Adrenal gland (tissue), 9 donors: ENCODE measurements at regions not wholly inside any gene's neighbourhood (a gene's known extent, or its start where the extent isn't known, plus 50 kb on each side); places are given as distances from the start of the nearest gene placed in this dataset.

Experiments
- DNase-seq, 7 donors: peaks; one replicate each; pipeline ENCODE4 v3.0.0-alpha.2; 2019 to 2020
- H3K27ac ChIP-seq, 5 donors: fragments of 200-600 bp; sonication (generic) in 4 of 5; 1 replicate in 3 of 5; 2 replicates in 2 of 5; pipeline versions ENCODE4 v1.5.1 to v1.8.0; 2016 to 2020; ENCODE audit warnings: mild to moderate bottlenecking in 1 of 5
- H3K27me3 ChIP-seq: fragments of 200-600 bp; 2 replicates; pipeline ENCODE4 v1.8.0; 2021
- H3K36me3 ChIP-seq, 2 donors: fragments of 200-600 bp; replicated peaks in 1 of 2; 1 replicate in 1 of 2; 2 replicates in 1 of 2; pipeline versions ENCODE4 v1.5.1 to v1.8.0; 2018 to 2022
- H3K4me1 ChIP-seq, 2 donors: fragments of 200-600 bp; replicated peaks in 1 of 2; 1 replicate in 1 of 2; 2 replicates in 1 of 2; pipeline versions ENCODE4 v1.5.1 to v1.8.0; 2018 to 2021
- H3K4me3 ChIP-seq, 4 donors: fragments of 200-600 bp; sonication (generic) in 3 of 4; one replicate each; pipeline ENCODE4 v1.5.1; 2016 to 2018
- H3K9me3 ChIP-seq, 3 donors: fragments of 200-600 bp; sonication (generic) in 1 of 3; replicated peaks in 1 of 3; 1 replicate in 2 of 3; 2 replicates in 1 of 3; pipeline versions ENCODE4 v1.5.1 to v1.8.0; 2016 to 2021
- CTCF ChIP-seq, 6 experiments: fragments of 450-650 bp in 4 of 6; fragments of 200-600 bp in 2 of 6; sonication (generic) in 1 of 6; IDR thresholded peaks; 1 replicate in 5 of 6; 2 replicates in 1 of 6; pipeline versions ENCODE4 v1.5.1 to v1.8.0; 2016 to 2021; ENCODE audit warnings: antibody characterized with exemption in 6 of 6, mild to moderate bottlenecking in 2 of 6, moderate library complexity in 1 of 6
- POLR2A ChIP-seq, 2 donors: fragments of 450-650 bp; IDR thresholded peaks; one replicate each; pipeline ENCODE4 v1.6.1; 2017; ENCODE audit warnings: antibody characterized with exemption in 2 of 2, mild to moderate bottlenecking in 2 of 2, moderate library complexity in 1 of 2
- WGBS, 4 donors: extraction: QIAGEN DNeasy Blood & Tissue Kit in 2 of 4; methylation state at CpG; one replicate each; pipeline versions ENCODE4 v1.1.5 to v1.1.7; 2013 to 2017; 5-methylcytosine and 5-hydroxymethylcytosine counted together
- intact Hi-C, 2 donors: fragments of 100-400 bp; cut with DNase I; formaldehyde crosslinking; loops; one replicate each; pipeline versions ENCODE4 v1.14.1 to v1.15.0; 2022 to 2023
- donor health status: healthy with polysubstance abuse.
- donor health status: Bipolar disorder and iron deficiency.
- donor health status: DM: yes; HTN: yes; CAD: no.
- donor health status: DM: no; HTN: no; CAD: no.
- donor health status: DM: no; HTN: no; CAD: no.

- 56 to 74% (median 70%) methylated on average over 3 to 5 of the region's 5 CpGs for WGBS, 4 donors
These were observed 62.0 kb upstream of the FZD7 start for GRCh38 chr2:201971531-201972228.

GRCh38 chr2:201972621-201973255, 60.9 kb upstream of the FZD7 start:
- Histone ChIP-seq H3K27ac (no peak overlapping the region), H3K36me3 (no peaks in the 10 kb centered on the region), H3K4me3 (no peak overlapping the region), H3K27me3 (no peaks in the 10 kb centered on the region), H3K4me1 (no peaks in the 10 kb centered on the region), H3K9me3 (no peaks in the 10 kb centered on the region)
- no peak for TF ChIP-seq CTCF (IDR thresholded peaks at IDR 0.05)
- no peak for TF ChIP-seq POLR2A (IDR thresholded peaks at IDR 0.05)
- intact Hi-C loops, result no loop called here
- DNase-seq, result no peak
- WGBS, 4 donors, result 84 to 93% (median 86%) methylated on average over 5 to 10 of the region's 10 CpGs

More at GRCh38 chr2:201971531-201972228, 62.0 kb upstream of the FZD7 start:
- H3K27me3 ChIP-seq, result no peaks in the 10 kb centered on the region
- no peaks in the 10 kb centered on the region for H3K36me3 ChIP-seq
- intact Hi-C loops, result no loop called here
- H3K9me3 ChIP-seq, result no peaks in the 10 kb centered on the region
- no peak for TF ChIP-seq POLR2A (IDR thresholded peaks at IDR 0.05)
- TF ChIP-seq CTCF (IDR thresholded peaks at IDR 0.05), result no peak
- no peaks in the 10 kb centered on the region for H3K4me1 ChIP-seq
- H3K27ac ChIP-seq, result no peak overlapping the region
- no peak overlapping the region for H3K4me3 ChIP-seq
- no peak for DNase-seq

GRCh38 chr2:201973305-201973928, 60.2 kb upstream of the FZD7 start:
- 82 to 89% (median 85%) methylated on average over 10 of the region's 10 CpGs for WGBS, 4 donors
- intact Hi-C loops, result no loop called here
- DNase-seq, result no peak
- H3K36me3 ChIP-seq, result no peaks in the 10 kb centered on the region
- no peaks in the 10 kb centered on the region for H3K9me3 ChIP-seq
- no peak for TF ChIP-seq CTCF (IDR thresholded peaks at IDR 0.05)
- H3K27ac ChIP-seq, result no peak overlapping the region
- H3K4me1 ChIP-seq, result no peaks in the 10 kb centered on the region
- no peak overlapping the region for H3K4me3 ChIP-seq
- no peaks in the 10 kb centered on the region for H3K27me3 ChIP-seq

GRCh38 chr2:201974171-201975100, 59.2 kb upstream of the FZD7 start:
- DNase-seq, result no peak
- Histone ChIP-seq H3K4me3 (no peak overlapping the region), H3K27me3 (no peaks in the 10 kb centered on the region), H3K4me1 (no peaks in the 10 kb centered on the region), H3K27ac (no peak overlapping the region), H3K9me3 (no peaks in the 10 kb centered on the region), H3K36me3 (no peaks in the 10 kb centered on the region)
- intact Hi-C loops, result no loop called here
- WGBS, 4 donors, result 64 to 72% (median 69%) methylated on average over 12 of the region's 12 CpGs
- TF ChIP-seq CTCF (IDR thresholded peaks at IDR 0.05) (no peak), POLR2A (IDR thresholded peaks at IDR 0.05) (no peak)
